ENCODE measurements at regions not wholly inside any gene's neighbourhood (a gene's known extent, or its start where the extent isn't known, plus 50 kb on each side); places are given as distances from the start of the nearest gene placed in this dataset.
"Not testable (repeated sequence)": the region's sequence is repeated elsewhere in the genome, so short reads cannot be mapped to it uniquely, and the experiment has no call there.

- Histone ChIP-seq H3K27ac (ENCODE audit: low read depth, low read length, poor library complexity, severe bottlenecking) (no peak overlapping the region), H3K4me3 (ENCODE audit: low read depth, low read length, poor library complexity, severe bottlenecking) (no peak overlapping the region), H3K4me1 (ENCODE audit: insufficient read depth, low read length, poor library complexity, severe bottlenecking) (no peaks in the 10 kb centered on the region), H3K27me3 (replicated peaks; ENCODE audit: insufficient read depth, low read depth, low read length, poor library complexity) (no peaks in the 10 kb centered on the region), H3K36me3 (ENCODE audit: insufficient read depth, low read length, poor library complexity, severe bottlenecking) (no peaks in the 10 kb centered on the region), H3K9me3 (ENCODE audit: low read depth, low read length, poor library complexity, severe bottlenecking) (no peaks in the 10 kb centered on the region)
- ChIA-PET POLR2A (ENCODE audit: low non-redundant PET) (no interaction called here), CTCF (no interaction called here)
- TF ChIP-seq, protein P1, sequence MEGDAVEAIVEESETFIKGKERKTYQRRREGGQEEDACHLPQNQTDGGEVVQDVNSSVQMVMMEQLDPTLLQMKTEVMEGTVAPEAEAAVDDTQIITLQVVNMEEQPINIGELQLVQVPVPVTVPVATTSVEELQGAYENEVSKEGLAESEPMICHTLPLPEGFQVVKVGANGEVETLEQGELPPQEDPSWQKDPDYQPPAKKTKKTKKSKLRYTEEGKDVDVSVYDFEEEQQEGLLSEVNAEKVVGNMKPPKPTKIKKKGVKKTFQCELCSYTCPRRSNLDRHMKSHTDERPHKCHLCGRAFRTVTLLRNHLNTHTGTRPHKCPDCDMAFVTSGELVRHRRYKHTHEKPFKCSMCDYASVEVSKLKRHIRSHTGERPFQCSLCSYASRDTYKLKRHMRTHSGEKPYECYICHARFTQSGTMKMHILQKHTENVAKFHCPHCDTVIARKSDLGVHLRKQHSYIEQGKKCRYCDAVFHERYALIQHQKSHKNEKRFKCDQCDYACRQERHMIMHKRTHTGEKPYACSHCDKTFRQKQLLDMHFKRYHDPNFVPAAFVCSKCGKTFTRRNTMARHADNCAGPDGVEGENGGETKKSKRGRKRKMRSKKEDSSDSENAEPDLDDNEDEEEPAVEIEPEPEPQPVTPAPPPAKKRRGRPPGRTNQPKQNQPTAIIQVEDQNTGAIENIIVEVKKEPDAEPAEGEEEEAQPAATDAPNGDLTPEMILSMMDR (conservative IDR thresholded peaks at IDR 0.05; ENCODE audit: low read depth, low read length): no peak
- TF ChIP-seq EZH2 (IDR thresholded peaks at IDR 0.05; ENCODE audit: borderline replicate concordance, low read depth, low read length, poor library complexity, severe bottlenecking): no peak
- intact Hi-C loops (cut with micrococcal nuclease; ENCODE audit: unreplicated experiment): no loop called here
- no peak for DNase-seq (ENCODE audit: low spot score)
- no TSS peak for BruUV-seq (replicated peaks)
Measured at GRCh38 chr15:95150466-95150865, 919.1 kb downstream of the MCTP2 start.

DNA sequence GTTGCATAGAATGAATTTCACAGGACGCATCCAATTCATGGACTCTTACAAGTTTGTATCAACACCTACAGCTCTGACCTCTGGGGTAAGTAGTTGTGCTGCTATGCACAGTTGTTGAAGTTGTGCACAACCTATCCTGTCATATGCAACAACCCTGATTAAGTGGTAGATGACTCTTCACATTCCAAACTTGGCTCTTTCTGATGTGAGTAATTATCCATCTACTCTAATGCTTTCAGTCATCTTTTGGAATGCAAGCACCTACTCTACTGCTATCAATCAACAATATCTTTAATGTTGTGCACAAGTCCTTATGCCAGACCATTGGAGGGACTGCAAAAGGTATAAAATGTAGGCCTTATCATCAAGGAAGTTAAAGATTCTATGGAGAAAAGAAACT, 921.4 kb downstream of the MCTP2 start:
- DNase-seq (ENCODE audit: low spot score): no peak
- Histone ChIP-seq H3K36me3 (ENCODE audit: insufficient read depth, low read length, poor library complexity, severe bottlenecking) (no peaks in the 10 kb centered on the region), H3K4me1 (ENCODE audit: insufficient read depth, low read length, poor library complexity, severe bottlenecking) (no peaks in the 10 kb centered on the region), H3K4me3 (ENCODE audit: low read depth, low read length, poor library complexity, severe bottlenecking) (no peak overlapping the region), H3K27ac (ENCODE audit: low read depth, low read length, poor library complexity, severe bottlenecking) (no peak overlapping the region), H3K9me3 (ENCODE audit: low read depth, low read length, poor library complexity, severe bottlenecking) (peaks cover 5% of the 10 kb centered on the region), H3K27me3 (replicated peaks; ENCODE audit: insufficient read depth, low read depth, low read length, poor library complexity) (no peaks in the 10 kb centered on the region)
- TF ChIP-seq, protein P1 (conservative IDR thresholded peaks at IDR 0.05; ENCODE audit: low read depth, low read length): no peak
- no peak for TF ChIP-seq EZH2 (IDR thresholded peaks at IDR 0.05; ENCODE audit: borderline replicate concordance, low read depth, low read length, poor library complexity, severe bottlenecking)
- no TSS peak for BruUV-seq (replicated peaks)
- intact Hi-C loops (cut with micrococcal nuclease; ENCODE audit: unreplicated experiment): no loop called here
- ChIA-PET CTCF (no interaction called here), POLR2A (ENCODE audit: low non-redundant PET) (no interaction called here)

GRCh38 chr15:95153201-95153600, 921.8 kb downstream of the MCTP2 start:
- BruUV-seq (replicated peaks); H3K27me3 ChIP-seq (replicated peaks; ENCODE audit: insufficient read depth, low read depth, low read length, poor library complexity); CTCF ChIA-PET; H3K4me3 ChIP-seq (ENCODE audit: low read depth, low read length, poor library complexity, severe bottlenecking); H3K4me1 ChIP-seq (ENCODE audit: insufficient read depth, low read length, poor library complexity, severe bottlenecking); H3K9me3 ChIP-seq (ENCODE audit: low read depth, low read length, poor library complexity, severe bottlenecking); H3K36me3 ChIP-seq (ENCODE audit: insufficient read depth, low read length, poor library complexity, severe bottlenecking); DNase-seq (ENCODE audit: low spot score); H3K27ac ChIP-seq (ENCODE audit: low read depth, low read length, poor library complexity, severe bottlenecking); POLR2A ChIA-PET (ENCODE audit: low non-redundant PET); intact Hi-C loops (cut with micrococcal nuclease; ENCODE audit: unreplicated experiment): not testable (repeated sequence)

- H3K9me3 ChIP-seq (ENCODE audit: low read depth, low read length, poor library complexity, severe bottlenecking): peaks cover 5% of the 10 kb centered on the region
- no TSS peak for BruUV-seq (replicated peaks)
- no peaks in the 10 kb centered on the region for H3K4me1 ChIP-seq (ENCODE audit: insufficient read depth, low read length, poor library complexity, severe bottlenecking)
- no peaks in the 10 kb centered on the region for H3K27me3 ChIP-seq (replicated peaks; ENCODE audit: insufficient read depth, low read depth, low read length, poor library complexity)
- no peak overlapping the region for H3K4me3 ChIP-seq (ENCODE audit: low read depth, low read length, poor library complexity, severe bottlenecking)
- TF ChIP-seq, protein P1 (conservative IDR thresholded peaks at IDR 0.05; ENCODE audit: low read depth, low read length): no peak
- no peak for TF ChIP-seq EZH2 (IDR thresholded peaks at IDR 0.05; ENCODE audit: borderline replicate concordance, low read depth, low read length, poor library complexity, severe bottlenecking)
- intact Hi-C loops (cut with micrococcal nuclease; ENCODE audit: unreplicated experiment): no loop called here
- POLR2A ChIA-PET (ENCODE audit: low non-redundant PET): no interaction called here
- DNase-seq (ENCODE audit: low spot score): no peak
- no peaks in the 10 kb centered on the region for H3K36me3 ChIP-seq (ENCODE audit: insufficient read depth, low read length, poor library complexity, severe bottlenecking)
- CTCF ChIA-PET: no interaction called here
- H3K27ac ChIP-seq (ENCODE audit: low read depth, low read length, poor library complexity, severe bottlenecking): no peak overlapping the region
Measured at GRCh38 chr15:95160316-95160715, 929.0 kb downstream of the MCTP2 start.
